ENCODE measurements at regions not wholly inside any gene's neighbourhood (a gene's known extent, or its start where the extent isn't known, plus 50 kb on each side); places are given as distances from the start of the nearest gene placed in this dataset.

DNA sequence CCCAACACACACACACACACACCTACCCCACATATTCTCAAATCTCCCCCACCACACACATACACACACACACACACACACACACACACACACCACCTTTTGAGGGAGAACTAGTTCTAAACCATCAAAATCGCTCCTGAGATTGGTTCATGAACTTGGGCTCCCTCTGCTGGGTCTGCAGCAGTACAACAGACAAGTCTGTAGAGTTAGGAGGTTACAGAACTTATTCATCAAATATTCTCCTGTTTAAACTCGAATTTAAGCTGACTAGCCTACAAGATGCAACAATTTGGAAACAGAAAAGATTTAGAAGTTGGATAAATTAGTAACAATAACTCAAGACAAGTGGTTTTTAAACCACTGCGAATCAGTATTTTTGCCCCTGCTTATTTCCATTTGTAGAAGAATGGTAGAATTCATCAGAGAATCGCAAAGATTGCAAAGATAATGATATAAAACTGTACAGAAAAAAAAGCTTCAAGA lies 136.4 kb upstream of the USP15 start:
- TF ChIP-seq KLF1 (tag; IDR thresholded peaks at IDR 0.05) = no peak
- TF ChIP-seq, protein P1, sequence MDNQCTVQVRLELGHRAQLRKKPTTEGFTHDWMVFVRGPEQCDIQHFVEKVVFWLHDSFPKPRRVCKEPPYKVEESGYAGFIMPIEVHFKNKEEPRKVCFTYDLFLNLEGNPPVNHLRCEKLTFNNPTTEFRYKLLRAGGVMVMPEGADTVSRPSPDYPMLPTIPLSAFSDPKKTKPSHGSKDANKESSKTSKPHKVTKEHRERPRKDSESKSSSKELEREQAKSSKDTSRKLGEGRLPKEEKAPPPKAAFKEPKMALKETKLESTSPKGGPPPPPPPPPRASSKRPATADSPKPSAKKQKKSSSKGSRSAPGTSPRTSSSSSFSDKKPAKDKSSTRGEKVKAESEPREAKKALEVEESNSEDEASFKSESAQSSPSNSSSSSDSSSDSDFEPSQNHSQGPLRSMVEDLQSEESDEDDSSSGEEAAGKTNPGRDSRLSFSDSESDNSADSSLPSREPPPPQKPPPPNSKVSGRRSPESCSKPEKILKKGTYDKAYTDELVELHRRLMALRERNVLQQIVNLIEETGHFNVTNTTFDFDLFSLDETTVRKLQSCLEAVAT (IDR thresholded peaks at IDR 0.05) = peak; percentile 25 to 83; a peak in 1 of 4 replicates
- TF ChIP-seq RBFOX2 (IDR thresholded peaks at IDR 0.05; ENCODE audit: low read depth, low read length) = no peak
- TF ChIP-seq, protein P2, sequence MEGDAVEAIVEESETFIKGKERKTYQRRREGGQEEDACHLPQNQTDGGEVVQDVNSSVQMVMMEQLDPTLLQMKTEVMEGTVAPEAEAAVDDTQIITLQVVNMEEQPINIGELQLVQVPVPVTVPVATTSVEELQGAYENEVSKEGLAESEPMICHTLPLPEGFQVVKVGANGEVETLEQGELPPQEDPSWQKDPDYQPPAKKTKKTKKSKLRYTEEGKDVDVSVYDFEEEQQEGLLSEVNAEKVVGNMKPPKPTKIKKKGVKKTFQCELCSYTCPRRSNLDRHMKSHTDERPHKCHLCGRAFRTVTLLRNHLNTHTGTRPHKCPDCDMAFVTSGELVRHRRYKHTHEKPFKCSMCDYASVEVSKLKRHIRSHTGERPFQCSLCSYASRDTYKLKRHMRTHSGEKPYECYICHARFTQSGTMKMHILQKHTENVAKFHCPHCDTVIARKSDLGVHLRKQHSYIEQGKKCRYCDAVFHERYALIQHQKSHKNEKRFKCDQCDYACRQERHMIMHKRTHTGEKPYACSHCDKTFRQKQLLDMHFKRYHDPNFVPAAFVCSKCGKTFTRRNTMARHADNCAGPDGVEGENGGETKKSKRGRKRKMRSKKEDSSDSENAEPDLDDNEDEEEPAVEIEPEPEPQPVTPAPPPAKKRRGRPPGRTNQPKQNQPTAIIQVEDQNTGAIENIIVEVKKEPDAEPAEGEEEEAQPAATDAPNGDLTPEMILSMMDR (IDR thresholded peaks at IDR 0.05 in 2 of 3, conservative IDR thresholded peaks at IDR 0.05 in 1 of 3; ENCODE audit: insufficient read depth in 2 of 3, low read depth in 1 of 3, low read length in 3 of 3) = peak; percentile 45 to 73 (median 71); a peak in 5 of 6 replicates
- no peak for TF ChIP-seq ATF7 (IDR thresholded peaks at IDR 0.05)

Measured in K562 (cell line).